Astrocyte (in vitro differentiated cells and primary cell): ENCODE measurements at regions not wholly inside any gene's neighbourhood (a gene's known extent, or its start where the extent isn't known, plus 50 kb on each side); places are given as distances from the start of the nearest gene placed in this dataset.

Experiments used
- EZH2 ChIP-seq: IDR thresholded peaks from 2 replicates; pipeline ENCODE4 v1.6.1; 2012; ENCODE audit warnings: mild to moderate bottlenecking, low read length, inconsistent platforms; ENCODE audit not compliant: insufficient read depth
- TF ChIP-seq, protein P1 (sequence below): IDR thresholded peaks from 2 replicates; pipeline ENCODE4 v1.5.1; 2011; ENCODE audit warnings: low read depth, mild to moderate bottlenecking, inconsistent platforms, low read length, moderate library complexity; ENCODE audit not compliant: insufficient read depth

GRCh38 chr4:23134331-23134730 lies 441.6 kb downstream of the GBA3 start:
- TF ChIP-seq, protein P1, sequence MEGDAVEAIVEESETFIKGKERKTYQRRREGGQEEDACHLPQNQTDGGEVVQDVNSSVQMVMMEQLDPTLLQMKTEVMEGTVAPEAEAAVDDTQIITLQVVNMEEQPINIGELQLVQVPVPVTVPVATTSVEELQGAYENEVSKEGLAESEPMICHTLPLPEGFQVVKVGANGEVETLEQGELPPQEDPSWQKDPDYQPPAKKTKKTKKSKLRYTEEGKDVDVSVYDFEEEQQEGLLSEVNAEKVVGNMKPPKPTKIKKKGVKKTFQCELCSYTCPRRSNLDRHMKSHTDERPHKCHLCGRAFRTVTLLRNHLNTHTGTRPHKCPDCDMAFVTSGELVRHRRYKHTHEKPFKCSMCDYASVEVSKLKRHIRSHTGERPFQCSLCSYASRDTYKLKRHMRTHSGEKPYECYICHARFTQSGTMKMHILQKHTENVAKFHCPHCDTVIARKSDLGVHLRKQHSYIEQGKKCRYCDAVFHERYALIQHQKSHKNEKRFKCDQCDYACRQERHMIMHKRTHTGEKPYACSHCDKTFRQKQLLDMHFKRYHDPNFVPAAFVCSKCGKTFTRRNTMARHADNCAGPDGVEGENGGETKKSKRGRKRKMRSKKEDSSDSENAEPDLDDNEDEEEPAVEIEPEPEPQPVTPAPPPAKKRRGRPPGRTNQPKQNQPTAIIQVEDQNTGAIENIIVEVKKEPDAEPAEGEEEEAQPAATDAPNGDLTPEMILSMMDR, result no peak
- TF ChIP-seq EZH2, result no peak
